ENCODE measurements at regions not wholly inside any gene's neighbourhood (a gene's known extent, or its start where the extent isn't known, plus 50 kb on each side); places are given as distances from the start of the nearest gene placed in this dataset.
"Not testable (repeated sequence)": the region's sequence is repeated elsewhere in the genome, so short reads cannot be mapped to it uniquely, and the experiment has no call there.

- DNase-seq: no peak
These were observed 596.0 kb downstream of the EPM2A start for GRCh38 chr6:145139140-145139850.

DNA sequence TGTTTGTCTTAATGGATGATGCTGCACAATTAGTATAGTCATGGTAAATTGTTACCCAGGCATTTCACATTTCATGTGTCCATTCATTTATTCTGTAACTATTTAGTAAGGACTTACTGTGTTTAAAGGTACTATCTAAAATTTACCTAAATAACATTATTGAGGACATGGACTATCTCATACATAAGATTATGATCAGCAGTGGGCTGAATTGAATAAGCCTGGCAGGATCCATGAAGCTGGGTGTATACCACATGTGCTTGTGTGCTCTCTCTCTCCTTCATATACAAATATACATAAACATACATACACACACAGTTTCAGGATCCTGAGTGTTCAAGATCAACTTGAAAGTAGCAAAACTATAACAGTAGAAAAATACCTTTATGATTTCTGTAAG lies 595.4 kb downstream of the EPM2A start:
- DNase-seq: no peak

DNA sequence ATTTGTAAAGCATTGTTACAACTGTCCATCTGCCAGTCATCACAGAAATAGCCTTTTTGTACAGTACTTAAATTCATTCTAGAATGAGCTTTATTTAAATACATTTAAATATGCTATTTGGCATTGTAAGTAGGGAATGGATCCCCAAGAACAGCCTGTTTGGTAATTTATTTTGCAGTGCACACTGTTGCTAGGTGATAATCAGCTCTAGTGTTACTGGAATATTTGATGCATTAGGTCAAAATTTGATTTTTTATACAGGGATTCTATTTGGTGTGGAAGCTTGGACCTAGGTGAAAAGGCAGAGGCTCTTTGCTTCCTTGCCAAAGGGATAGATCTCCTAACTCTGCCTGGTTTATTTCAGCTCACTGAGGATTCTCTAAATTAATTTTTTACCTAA lies 593.7 kb downstream of the EPM2A start:
- no peak for DNase-seq

- DNase-seq: no peak
These were observed 592.4 kb downstream of the EPM2A start for GRCh38 chr6:145142958-145143357.

DNA sequence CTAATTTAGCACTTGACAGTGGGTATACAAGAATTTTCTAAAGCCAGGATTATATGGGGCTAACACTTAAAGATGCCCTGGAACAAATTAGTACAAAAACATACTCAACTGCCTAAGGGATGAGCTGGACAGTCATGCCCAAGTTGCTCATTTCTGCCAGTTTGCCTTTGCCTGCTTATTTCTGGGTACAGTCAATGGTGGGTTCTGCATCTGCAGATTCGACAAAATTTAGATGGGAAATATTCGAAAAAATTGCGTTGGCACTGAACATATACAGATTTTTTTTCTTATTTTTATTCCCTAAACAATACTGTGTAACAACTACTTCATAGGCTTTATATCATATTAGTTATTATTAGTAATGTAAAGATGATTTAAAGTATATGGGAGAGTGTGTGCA lies 591.9 kb downstream of the EPM2A start:
- no peak for DNase-seq

- DNase-seq: no peak
These were observed 587.8 kb downstream of the EPM2A start for GRCh38 chr6:145147559-145147958.

GRCh38 chr6:145147981-145148749 lies 587.2 kb downstream of the EPM2A start:
- DNase-seq: no peak

GRCh38 chr6:145148776-145149175 lies 586.5 kb downstream of the EPM2A start:
- no peak for DNase-seq

- no peak for DNase-seq
These were observed 583.7 kb downstream of the EPM2A start for GRCh38 chr6:145151624-145152023.

DNA sequence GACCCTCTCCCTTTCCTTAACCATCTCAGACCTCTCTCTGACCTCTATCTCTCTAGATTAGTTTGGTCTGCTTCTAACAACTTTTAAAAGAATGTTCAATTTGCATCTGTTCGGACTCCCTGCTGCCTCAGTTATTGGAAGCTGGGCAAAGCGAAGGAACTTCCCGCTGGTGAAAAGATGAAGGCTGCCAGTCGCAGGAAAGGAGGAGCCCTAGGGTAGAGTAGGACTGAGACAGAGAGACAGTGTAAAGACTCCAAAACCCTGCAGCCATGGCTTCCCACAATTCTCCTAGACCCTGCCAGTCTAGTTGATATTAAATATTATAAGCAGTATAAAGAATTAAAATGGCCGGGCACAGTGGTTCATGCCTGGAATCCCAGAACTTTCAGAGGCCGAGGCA lies 581.8 kb downstream of the EPM2A start:
- no peak for DNase-seq

DNA sequence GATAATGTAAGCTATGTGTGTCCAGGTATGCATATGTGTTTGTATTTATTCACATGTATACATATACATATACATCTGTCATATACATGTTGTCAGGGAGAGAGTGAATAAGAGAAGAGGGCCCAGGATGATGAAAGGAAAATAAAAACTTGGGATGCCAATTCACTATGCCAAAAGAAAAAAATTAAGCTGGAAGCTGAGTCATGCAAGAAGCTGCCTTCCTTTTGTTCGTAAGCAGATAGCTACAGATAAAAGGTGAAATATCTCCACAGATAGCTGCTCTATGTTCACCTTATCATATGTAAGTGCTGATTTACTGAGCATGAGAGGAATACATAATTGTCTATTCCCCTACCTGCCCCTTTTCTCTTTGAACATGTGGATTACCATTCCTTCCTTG lies 579.9 kb downstream of the EPM2A start:
- DNase-seq: no peak

- DNase-seq: no peak
These were observed 579.2 kb downstream of the EPM2A start for GRCh38 chr6:145155873-145156782.

DNA sequence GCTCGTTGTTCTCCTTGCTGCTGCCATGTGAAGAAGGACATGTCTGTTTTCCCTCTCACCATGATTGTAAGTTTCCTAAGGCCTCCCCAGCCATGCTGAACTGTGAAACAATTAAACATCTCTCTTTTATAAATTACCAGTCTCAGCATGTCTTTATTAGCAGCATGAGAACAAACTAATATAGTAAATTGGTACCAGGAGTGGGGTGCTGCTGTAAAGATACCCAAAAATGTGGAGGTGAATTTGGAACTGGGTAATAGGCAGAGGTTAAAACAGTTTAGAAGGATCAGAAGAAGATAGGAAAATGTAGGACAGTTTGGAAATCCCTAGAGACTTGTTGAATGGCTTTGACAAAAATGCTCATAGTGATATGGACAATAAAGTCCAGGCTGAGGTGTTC lies 576.7 kb downstream of the EPM2A start:
- DNase-seq: not testable (repeated sequence)

- DNase-seq: no peak
These were observed 575.4 kb downstream of the EPM2A start for GRCh38 chr6:145159921-145160320.

- DNase-seq: peak; percentile 15
These were observed 573.8 kb downstream of the EPM2A start for GRCh38 chr6:145161501-145161900.

DNA sequence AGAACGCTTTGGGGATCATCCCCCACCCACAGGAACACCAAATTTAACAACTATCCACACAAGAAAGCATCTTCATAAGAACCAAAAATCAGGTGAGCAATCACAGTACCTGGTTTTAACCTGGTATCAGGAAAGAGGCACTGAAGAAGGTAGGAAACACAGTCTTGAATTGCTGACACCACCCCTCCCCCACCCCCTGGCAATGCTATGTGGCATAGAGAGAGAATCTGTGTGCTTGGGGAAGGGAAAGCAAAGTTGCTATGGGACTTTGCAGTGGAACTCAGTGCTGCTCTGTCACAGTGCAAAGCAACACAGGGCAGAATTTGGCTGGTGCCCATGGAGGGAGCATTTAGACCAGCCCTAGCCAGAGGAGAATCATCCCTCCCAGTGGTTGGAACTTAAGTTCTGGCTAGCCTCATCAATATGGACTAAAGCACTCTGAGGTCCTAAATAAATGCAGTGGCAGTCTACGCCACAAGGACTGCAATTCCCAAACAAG lies 565.5 kb downstream of the EPM2A start:
- DNase-seq: no peak

DNA sequence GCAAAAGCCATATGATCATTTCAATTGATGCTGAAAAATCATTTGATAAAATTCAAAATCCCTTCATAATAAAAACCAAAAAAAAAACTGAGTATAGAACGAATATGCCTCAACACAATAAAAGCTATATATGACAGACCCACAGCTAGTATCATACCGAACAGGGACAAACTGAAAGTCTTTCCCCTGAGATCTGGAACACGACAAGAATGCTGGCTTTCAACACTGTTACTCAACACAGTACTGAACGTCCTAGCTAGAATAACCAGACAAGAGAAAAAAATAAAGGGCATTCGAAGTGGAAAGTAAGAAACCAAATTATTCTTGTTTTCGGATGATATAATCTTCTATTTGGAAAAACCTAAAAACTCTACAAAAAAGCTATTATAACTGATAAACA lies 559.9 kb downstream of the EPM2A start:
- no peak for DNase-seq

- DNase-seq: no peak
These were observed 556.9 kb downstream of the EPM2A start for GRCh38 chr6:145178391-145178790.

DNA sequence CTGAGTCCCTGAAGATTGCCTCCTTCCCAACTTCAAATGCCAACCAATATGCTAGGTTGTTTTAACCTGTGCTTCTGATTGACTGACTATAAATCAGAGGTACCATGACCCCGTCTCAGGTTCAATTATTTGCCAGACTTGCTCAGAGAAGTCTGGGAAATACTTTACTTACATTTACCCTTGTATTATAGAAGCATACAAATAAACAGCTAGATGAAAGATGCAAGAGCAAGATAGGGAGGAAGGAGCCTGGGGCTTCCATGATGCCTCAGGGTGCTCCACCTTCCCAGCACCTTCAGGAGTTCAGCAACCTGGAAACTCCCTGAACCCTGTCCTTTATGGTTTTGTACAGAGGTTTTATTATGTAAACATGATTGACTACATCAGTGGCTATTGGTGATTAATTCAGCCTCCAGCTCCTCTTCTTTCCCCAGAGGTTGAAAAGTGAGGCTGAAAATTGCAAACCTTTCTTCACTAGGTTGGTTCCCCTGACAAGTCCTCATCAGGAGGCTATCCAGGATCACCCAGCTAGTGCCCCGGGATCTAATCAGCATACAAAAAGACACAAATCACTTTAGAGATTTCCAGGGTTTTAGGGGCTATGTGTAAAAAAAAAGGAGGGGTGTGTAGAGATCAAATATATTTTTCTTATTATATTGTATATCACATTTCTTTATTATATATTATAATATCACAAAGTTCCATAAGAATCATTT lies 547.7 kb downstream of the EPM2A start:
- DNase-seq: no peak

GRCh38 chr6:145189836-145190235 lies 545.5 kb downstream of the EPM2A start:
- DNase-seq: no peak

GRCh38 chr6:145194389-145194788 lies 540.9 kb downstream of the EPM2A start:
- DNase-seq: no peak

DNA sequence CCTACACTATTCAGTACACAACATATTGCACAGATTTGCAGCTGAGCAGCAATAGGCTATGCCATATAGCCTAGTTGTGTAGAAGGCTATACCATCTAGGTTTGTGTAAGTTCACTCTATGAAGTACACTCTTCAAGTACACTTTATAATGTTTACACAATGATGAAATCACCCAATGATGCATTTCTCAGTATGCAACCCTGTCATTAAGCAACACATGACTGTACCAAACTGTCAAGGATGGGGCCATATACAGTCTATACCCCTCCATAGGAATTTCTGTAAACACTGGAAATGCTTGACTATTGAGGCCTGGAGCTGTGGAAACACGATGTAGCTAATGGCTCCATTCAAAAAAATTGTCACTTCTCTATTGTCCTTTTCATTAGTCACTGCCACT lies 535.4 kb downstream of the EPM2A start:
- DNase-seq: no peak

Data from hindlimb muscle (tissue), 1 donor.